HG03064 (cell line): ENCODE measurements at regions not wholly inside any gene's neighbourhood (a gene's known extent, or its start where the extent isn't known, plus 50 kb on each side); places are given as distances from the start of the nearest gene placed in this dataset.

Source experiments
- ATAC-seq: cut with Tn5 transposase; IDR thresholded peaks from one replicate; pipeline ENCODE4 v1.9.1; 2021; ENCODE audit warnings: low read depth; ENCODE audit not compliant: unreplicated experiment

DNA sequence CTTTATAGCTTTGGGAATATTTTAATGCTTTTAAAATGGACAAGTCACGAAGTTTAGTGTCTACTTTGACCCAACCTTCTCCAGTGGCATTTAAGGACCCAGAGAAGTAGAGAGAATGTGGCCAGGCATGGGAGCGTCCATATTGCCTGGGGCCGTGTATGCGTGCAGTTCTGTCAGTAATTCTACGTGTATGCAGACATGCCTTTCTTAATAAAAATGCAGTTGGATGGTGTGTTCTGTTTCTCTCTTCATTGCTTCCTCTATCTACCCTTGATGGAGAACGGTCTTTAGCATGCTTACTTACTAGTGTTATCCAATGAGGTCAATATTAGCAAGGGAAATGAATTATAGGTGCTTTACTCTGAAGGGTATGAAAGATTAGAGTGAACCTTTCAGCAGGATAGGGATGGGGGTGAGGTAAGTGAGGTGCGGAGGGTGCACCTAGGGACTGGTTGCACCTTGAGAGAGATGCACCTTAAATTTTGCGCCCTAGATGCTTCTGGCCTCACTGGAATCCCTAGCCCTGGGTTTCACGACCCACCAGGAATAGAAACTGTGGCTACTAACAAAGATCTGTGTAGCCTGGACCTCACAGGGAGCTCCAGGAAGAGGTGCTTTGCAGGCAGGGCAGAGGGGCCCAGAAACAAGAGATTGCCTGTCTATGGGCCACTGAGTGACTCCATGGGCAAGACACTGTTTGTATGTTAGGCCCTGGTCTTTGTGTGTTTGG lies 194.3 kb downstream of the MYCN start:
- no peak for ATAC-seq

DNA sequence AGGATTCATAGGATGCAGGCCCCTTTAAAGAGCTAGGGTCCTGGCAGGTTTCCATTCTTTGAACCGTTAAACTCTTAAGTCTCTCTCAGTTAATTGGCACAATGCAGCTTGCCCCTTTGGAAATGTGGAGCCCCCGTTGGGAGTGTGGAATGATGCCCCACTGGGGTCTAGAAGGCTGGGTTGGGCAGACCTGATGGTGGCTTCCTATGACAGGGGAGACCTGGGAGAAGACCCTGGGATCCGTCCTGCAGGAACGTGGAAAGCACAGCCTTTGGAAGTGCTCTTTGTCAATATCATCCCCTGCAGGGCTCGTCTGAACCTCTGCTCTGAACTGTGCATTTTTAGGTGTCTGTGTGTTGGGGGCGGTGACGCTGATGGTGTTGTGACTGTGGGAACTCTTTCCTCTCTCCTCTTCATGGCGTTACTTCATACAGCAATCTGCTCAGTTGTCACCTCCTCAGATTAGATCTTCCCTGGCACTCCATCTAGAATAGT lies 190.6 kb downstream of the MYCN start:
- ATAC-seq = no peak

DNA sequence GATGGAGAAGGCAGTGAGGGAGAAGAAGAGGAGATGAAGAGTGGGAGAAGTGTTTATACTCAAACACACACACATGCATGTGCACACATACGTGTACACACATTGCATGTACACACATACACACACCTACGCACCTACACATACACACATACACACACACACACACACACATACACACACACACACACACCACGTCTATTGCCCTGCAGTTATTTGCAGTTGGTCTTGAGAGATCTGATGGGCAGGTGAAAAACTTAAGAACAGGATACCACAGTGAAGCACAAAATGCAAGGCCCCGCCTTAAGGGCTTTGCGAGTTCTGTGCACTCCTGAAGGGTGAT lies 190.2 kb downstream of the MYCN start:
- ATAC-seq = no peak

DNA sequence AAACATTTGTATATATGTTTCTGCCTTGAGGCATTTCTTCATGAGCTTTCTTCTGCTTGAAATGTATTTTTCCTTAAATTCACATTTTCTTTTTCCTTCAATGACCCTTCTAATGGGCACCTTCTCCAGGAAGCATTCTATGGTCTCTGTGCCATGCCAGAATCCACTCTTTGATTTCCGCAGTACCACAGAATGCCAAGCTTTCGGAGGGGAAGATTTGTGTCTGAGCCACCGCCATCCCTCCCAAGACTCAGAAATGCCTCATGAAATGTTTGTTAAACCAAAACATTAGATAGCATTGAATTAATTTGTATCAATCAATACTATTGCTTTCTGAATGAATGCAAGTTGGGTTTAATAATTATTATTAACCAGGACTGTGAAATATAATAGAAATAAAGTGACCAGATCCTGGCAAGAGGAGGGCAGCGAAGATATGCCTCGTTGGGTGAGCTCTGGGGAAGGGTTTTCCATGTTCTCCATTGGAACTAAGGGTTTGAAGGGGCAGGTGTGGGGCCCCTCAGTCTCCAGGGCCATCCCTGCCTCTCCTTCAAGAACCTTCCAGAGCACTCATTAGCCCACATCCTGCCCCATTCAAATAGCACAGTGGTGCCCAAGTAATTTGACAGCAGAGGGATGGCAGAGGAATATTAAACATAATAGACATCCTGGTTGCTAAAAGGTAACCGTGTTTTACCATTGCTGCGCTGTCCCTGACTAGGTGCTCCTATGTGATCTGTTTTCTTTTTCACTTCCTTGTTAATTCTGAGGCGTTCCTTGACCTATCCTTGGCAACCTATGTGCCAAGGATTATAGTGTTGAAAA lies 189.6 kb downstream of the MYCN start:
- no peak for ATAC-seq

DNA sequence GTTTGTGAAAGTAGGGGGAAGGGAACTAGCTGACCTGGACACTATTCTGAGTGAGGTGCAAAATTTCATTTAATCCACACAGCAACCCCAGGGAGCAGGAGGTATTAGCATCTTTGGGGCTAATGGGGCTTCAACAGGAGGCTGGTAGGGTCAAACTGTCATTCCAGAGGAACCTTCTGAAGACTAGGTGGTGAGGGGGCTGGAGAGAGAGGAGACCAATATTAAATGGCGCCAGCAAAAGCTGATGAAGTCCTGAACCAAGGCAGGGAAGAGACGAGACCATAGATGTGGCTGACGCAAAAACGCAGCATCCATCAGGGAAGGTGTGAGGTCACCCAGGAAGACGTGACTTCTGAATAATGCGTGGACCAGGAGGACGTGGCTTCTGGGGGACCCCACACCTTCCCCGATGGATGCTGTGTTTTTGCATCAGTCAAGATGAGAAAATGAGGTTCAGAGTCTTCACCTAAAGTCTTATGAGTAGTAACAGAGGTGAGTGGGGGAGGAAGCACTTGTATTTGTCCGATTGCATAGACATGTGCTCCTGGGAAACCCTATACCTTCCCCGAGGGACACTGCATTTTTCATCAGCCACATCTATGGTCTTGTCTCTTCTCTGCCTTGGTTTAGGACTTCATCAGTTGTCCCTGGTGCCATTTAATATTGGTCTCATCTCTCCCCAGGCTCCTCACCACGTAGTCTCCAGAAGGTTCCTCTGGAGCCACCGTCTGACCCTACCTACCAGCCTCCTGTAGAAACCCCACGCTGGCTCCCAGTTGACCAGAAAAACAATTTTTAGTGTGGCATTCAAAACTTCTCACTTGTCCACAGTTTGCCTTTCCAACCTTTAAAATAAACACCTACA lies 188.6 kb downstream of the MYCN start:
- ATAC-seq = no peak

DNA sequence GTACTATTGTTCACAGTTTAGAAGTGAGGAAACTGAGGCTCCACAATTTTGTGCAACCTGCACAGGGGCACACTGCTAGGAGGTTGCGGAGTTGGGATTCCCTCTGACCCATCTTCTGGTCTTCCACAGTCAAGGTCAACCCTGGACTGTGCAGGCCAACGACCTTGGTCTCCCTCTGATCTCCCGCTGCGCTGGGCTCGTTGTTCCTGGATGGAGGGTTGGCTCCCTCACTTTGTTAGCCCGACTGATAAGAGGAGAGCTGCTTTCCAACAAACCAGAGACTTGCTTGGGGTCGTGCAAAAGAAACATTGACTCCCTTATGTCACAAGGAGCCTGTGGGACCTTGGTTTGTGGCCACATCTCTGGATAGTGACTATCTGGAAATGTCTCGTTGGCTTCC lies 187.6 kb downstream of the MYCN start:
- ATAC-seq = no peak

DNA sequence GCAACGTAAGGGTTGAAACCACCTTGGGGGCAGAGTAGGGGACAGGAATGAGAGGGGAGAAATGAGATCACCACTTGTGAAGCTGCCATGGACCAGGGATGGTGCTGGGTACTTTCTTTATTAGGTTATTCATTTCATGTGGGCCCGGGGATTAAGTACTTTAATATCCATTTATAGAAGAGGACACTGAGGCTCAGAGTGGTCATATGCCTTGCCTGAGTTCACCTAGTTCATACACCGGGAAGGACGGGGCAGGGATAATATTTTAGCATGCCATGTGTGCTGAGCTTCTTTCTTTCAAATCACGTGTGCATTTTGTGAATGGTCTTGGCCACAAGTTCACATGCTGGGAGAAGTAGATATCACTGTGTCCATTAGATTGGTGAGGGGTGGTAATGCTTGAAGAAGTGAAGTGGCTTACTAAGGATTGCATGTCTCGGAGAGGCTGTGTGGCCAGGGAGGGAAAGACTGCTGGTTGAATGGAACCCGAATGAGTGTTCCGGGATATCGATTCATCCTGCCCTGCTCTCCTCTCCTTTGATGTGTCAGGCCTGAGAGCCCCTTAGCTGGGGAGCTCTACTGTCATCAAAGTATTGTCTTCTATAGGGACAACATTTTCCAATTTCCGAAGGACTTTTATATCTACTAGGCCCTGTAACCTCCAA lies 187.1 kb downstream of the MYCN start:
- no peak for ATAC-seq

DNA sequence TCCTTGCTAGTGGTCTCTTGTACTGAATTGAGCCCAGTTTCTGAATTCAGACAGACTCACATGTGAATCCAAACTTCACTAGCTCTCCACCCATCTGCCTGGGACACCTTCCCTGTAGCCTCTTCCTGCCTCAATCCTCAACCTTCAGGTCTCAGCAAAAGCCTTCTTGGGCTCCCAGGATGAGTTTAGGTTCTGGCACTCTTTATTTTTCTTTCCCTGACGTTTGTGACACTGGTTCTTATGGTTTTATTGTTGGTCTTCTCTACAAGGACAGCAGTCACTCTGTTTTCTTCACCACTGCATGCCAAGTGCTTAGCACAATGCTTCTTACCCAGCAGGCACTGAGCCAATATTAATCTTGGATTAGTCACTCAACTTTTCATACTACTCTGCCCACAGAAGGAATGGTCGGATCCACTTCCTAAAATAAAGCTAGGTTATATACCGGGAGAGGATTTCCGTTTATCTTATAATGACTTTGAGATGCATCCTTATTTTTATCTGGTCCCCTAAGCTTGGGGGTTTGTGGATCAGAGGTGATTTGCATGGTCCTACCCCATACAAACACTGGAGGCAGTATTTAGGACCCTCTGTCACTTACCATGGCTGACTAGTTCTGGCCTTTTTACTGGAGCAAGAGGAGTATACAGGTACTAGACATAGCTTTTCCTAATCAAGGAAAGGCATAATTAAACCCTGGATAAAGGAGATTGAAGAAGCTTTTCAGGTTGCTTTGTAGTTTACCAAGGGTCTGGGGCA lies 186.3 kb downstream of the MYCN start:
- no peak for ATAC-seq

DNA sequence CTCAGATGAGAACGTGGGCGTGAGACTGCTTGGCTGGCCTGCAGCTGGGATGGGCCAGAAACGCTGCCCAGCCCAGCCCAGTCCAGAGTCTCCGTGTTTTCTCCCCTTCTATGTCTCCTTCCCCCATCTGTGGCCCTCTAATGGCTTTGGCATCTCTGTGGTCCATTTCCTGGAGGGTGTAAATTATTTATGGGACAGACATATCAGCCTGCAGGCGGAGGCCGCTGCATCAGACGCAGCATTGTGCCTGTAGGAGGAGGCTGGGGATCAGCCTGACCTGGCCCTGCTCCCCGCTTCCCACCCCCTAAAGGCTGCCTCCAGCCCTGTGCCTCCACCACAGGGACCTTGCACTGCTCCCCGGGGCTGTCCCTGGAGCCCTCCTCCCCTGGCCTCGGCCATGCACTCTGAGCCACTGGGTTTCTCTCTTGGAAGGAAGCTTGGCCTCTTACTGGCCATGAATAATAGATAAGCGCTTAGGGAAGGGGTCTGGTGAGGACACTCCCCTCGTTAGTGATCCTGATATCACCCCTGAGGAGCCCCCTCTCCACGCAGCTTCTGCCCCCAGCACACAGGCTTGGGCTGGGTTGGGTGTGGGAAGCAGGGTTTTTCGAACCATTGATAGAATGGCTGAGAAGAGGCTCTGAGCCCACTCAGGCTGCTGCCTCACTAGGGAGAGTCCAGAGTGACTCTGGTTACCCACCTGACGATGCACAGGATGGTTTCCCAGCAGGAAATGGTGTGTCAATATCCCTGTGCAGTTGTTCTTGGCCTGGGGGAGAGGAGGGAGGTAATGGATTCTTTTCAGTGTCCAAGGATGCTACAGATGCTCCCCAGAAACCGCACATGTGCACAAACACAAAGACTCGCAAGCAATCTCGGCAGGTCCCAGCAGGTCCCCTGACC lies 185.5 kb downstream of the MYCN start:
- ATAC-seq = no peak

DNA sequence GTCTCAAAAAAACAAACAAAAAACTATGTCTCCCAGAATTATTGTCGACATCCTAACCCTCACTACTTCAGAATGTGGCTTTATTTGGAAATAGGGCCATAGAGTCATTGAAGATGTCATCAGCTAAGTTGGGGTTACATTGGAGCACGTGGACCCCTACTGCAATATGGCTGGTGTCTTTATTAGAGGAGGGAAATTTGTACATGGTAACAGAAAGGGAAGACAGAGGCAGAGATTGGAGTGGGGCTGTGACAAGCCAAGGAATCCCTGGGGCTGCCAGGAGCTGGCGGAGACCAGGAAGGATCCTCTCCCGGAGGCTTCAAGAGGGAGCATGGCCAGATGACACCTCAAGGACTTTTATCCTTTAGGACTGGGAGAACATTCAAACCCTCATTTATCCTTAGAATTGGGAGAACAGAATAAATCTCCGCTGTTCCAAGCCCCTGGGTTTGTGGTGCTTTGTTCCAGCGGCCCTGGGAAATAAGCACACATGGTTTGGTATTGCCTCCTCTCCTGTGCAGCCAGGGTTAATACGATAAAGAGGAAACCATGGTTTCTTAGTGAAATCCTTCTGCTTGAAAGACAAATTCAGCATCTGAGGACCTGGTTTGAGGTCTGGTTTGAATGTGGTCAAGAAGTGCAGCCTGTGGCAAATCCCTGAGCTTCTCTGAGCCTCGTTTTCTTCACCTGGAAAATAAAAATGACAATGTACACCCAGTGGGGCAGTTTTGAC lies 184.7 kb downstream of the MYCN start:
- no peak for ATAC-seq

DNA sequence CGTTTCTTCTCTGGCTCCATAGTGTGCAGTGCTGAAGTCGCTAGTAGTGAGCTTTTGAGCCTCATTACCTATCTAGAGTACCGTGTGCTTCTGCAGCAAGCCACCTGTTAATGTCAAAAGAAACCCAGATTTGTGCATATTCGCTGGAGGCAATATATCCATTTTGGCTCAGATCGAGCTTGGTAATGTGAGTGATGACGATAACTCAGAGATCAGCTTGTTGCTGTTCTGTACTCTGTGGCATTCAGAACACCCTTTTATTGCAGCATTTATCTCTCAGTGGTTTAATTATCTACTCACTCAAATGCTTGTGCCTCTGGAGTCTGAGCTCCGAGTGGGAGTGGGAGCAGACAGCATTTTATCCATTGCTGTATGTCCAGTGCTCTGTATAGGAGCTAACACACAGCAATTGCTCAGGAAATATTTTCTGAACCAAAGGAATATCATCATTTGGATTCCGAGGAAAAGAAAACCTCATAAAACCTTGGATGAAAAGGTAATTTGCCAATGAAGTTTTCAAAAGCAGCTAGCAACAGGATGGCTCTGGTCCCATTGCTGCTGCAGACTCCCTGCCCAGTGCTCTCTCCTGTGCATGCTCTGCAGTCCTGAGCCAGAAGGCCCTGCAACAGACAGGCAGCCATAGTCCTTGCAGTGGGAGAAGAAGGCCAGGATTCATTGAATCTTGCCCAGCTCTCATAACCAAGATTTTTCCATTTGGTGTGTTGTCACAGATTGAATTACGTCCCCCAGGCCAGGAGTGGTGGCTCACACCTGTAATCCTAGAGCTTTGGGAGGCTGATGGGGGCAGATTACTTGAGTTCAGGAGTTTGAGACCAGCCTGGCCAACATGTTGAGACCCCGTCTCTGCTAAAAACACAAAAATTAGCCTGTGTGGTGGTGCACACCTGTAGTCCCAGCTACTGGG lies 183.8 kb downstream of the MYCN start:
- ATAC-seq = no peak

DNA sequence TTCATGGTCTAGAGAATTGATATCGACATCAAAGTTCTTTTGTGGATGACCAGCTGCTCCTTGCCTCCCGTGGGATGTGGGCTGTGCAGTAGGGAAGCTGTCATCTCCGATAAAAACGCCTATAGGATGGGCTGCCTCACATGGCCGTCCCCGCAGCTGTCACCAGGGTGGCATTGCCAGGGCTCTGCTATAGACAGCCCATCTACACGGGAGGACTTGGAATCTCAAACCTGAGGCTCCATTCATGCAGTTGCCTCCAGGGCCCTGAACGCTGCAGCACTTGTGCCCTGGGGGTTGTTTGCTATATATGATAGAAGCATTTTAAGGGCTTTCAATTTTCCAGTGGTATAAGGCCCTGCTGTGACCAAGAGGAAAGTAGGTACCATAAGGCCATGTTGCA lies 183.1 kb downstream of the MYCN start:
- no peak for ATAC-seq

DNA sequence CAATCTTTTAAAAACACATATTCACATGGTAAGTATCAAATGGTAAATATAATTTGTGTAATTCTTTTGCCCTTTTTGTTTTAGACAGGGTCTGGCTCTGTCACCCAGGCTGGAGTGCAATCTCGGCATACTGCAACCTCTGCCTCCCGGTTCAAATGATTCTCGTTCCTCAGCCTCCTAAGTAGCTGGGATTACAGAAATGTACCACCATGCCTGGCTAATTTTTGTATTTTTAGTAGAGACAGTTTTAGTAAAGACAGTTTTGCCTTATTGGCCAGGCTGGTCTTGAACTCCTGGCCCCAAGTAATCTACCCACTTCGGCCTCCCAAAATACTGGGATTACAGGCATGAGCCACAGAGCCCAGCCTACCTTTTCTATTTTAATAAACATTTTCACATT lies 182.2 kb downstream of the MYCN start:
- ATAC-seq = no peak

DNA sequence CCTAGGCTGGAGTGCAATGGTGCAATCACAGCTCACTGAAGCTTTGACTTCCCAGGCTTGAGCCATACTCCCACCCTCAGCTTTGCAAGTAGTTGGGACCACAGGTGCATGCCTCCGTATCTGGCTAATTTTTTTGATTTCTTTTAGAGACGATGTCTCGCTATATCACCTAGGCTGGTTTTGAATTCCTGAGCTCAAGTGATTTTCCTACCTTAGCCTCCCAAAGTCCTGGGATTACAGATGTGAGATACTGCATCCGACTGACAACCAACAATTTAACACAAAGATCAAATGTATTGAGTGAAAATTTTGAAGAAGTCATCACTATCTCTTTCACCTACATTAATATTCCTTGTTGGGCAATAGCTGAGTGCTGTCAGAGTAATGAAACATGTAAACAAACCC lies 181.6 kb downstream of the MYCN start:
- no peak for ATAC-seq

DNA sequence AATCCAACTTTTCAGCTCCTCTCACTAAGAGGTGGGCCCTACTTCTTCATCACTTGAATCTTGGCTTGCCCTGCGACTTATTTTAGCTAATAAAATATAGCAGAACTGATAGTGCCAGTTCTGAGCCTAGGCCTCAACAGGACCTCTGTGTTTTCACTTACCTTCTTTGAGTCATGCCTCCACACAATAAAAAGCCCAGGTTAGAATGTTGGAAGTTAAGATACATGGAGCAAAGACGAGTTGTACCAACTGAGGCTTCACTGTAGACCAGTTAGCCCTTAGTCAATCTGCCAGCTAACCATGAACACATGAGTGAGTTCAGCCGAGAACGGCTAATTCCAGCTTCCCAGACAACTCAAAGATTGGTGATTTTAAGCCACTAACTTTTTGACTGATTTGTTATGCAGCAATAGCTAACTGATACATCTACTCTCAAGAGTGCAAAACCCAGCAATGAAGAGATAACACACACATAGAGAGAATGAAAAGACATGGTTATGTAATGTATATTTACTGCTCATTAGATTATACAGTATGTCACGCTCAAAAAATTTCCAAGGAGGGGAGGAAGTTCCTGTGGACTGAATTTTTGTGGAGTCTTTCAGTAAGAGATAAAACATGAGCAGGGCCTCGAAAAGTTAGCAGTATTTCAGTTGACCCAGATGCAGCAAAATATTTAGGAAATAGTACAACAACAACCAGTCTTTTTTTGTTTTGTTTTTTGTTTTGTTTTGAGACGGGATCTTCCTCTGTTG lies 181.1 kb downstream of the MYCN start:
- ATAC-seq = no peak

DNA sequence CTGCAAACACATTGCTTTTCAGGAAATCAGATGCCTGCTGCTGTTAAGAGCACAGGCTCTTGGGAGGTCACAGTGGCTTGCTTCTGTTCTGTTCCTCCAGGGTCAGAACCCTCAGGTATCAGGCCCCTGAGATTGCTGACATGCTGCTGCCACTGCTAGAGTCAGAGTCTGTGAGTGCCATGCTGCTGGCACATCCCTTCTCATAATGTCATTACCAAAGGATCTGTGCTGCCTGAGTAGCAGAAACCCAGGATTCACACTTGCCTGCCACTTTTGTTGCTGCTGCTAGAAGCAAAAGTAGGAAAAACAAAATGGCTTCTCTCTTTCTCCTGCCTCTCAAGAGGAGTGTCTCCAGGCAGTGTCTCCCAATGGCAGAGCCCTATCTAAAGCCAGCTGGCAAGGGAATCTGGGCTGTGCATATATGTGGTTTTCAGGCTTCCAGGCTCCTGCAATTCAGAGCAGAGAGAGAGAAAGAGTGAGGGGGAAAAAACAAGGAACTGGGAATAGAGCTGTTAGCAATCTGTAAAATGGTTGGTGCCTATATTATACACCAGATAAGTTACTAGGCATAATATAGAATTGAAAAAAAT lies 180.3 kb downstream of the MYCN start:
- ATAC-seq = no peak
